IMR-90 (cell line): ENCODE measurements at regions not wholly inside any gene's neighbourhood (a gene's known extent, or its start where the extent isn't known, plus 50 kb on each side); places are given as distances from the start of the nearest gene placed in this dataset.

Source experiments
- CHD1 ChIP-seq: IDR thresholded peaks from 2 replicates; pipeline ENCODE4 v1.6.1; 2012; ENCODE audit warnings: low read depth, low read length, improper control_type of control experiment
- CTCF ChIP-seq: conservative IDR thresholded peaks from 2 replicates; pipeline ENCODE4 v1.5.1; 2012; ENCODE audit warnings: mild to moderate bottlenecking, low read depth, low read length, improper control_type of control experiment
- FOS ChIP-seq: fragments of 150-350 bp; IDR thresholded peaks from 2 replicates; pipeline ENCODE4 v1.6.1; 2016; ENCODE audit warnings: low read depth, low read length
- MAZ ChIP-seq: IDR thresholded peaks from 2 replicates; pipeline ENCODE4 v1.6.1; 2012; ENCODE audit warnings: low read depth, mild to moderate bottlenecking, low read length, improper control_type of control experiment, moderate library complexity, borderline replicate concordance
- NFE2L2 ChIP-seq: fragments of 150-350 bp; IDR thresholded peaks from 2 replicates; pipeline ENCODE4 v1.6.1; 2016; ENCODE audit warnings: low read depth, mild to moderate bottlenecking, low read length
- POLR2A ChIP-seq: IDR thresholded peaks from 2 replicates; pipeline ENCODE4 v1.6.1; 2012; ENCODE audit warnings: mild to moderate bottlenecking, low read depth, low read length
- RCOR1 ChIP-seq: IDR thresholded peaks from 2 replicates; pipeline ENCODE4 v1.6.1; 2012; ENCODE audit warnings: mild to moderate bottlenecking, low read length, improper control_type of control experiment; ENCODE audit not compliant: insufficient replicate concordance
- RFX5 ChIP-seq: IDR thresholded peaks from 2 replicates; pipeline ENCODE4 v1.8.0; 2012; ENCODE audit warnings: low read depth, mild to moderate bottlenecking, low read length, moderate library complexity
- SMC3 ChIP-seq: fragments of 150-350 bp; IDR thresholded peaks from 2 replicates; pipeline ENCODE4 v1.6.1; 2016; ENCODE audit warnings: low read depth, mild to moderate bottlenecking, antibody characterized with exemption, low read length, moderate library complexity
- TF ChIP-seq, protein P1 (sequence below): fragments of 150-350 bp; IDR thresholded peaks from 2 replicates; pipeline ENCODE4 v1.6.1; 2017; ENCODE audit warnings: mild to moderate bottlenecking, antibody characterized with exemption, low read length, low read depth

DNA sequence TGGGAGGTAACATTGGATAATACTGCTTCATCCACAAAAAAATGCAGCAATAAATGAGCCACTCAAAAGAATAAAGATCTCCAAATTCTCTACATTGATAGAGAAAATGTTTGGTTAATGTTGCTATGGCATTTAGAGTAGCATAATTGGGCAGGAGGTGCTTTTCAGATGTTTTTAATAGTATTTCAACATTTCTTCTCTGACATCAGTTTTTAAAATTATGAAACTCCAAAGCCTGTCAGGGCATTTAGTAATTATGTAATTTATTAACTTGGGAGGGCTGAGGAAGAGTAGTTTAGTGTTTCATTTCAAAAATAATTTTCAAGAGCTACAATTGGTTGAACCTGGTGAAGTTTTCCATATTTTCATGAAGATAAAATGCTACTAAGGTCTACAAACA is 211.3 kb upstream of the INTU start:
- TF ChIP-seq RFX5 (no peak), POLR2A (no peak), CTCF (no peak), RCOR1 (no peak), SMC3 (no peak), MAZ (no peak), FOS (no peak), CHD1 (no peak), NFE2L2 (no peak)
- TF ChIP-seq, protein P1, sequence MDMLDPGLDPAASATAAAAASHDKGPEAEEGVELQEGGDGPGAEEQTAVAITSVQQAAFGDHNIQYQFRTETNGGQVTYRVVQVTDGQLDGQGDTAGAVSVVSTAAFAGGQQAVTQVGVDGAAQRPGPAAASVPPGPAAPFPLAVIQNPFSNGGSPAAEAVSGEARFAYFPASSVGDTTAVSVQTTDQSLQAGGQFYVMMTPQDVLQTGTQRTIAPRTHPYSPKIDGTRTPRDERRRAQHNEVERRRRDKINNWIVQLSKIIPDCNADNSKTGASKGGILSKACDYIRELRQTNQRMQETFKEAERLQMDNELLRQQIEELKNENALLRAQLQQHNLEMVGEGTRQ = no peak
